ENCODE measurements at regions not wholly inside any gene's neighbourhood (a gene's known extent, or its start where the extent isn't known, plus 50 kb on each side); places are given as distances from the start of the nearest gene placed in this dataset.

- Histone ChIP-seq H3K36me3 (no peaks in the 10 kb centered on the region), H3K27ac (no peak overlapping the region), H3K4me3 (ENCODE audit: low read depth, low read length) (no peak overlapping the region), H3K9me3 (ENCODE audit: severe bottlenecking) (peaks cover 5% of the 10 kb centered on the region), H3K27me3 (ENCODE audit: insufficient read depth, low read depth, severe bottlenecking) (peaks cover 57% of the 10 kb centered on the region)
- TF ChIP-seq CTCF (IDR thresholded peaks at IDR 0.05; ENCODE audit: low read depth, low read length): no peak
- DNase-seq: no peak
These were observed 78.4 kb downstream of the SOX9 start for GRCh38 chr17:72199256-72199655.

GRCh38 chr17:72204742-72205141, 83.9 kb downstream of the SOX9 start:
- Histone ChIP-seq H3K4me3 (ENCODE audit: low read depth, low read length) (no peak overlapping the region), H3K27ac (no peak overlapping the region), H3K36me3 (no peaks in the 10 kb centered on the region), H3K9me3 (ENCODE audit: severe bottlenecking) (peaks cover 5% of the 10 kb centered on the region), H3K27me3 (ENCODE audit: insufficient read depth, low read depth, severe bottlenecking) (peaks cover 72% of the 10 kb centered on the region)
- no peak for TF ChIP-seq CTCF (IDR thresholded peaks at IDR 0.05; ENCODE audit: low read depth, low read length)
- DNase-seq: no peak

GRCh38 chr17:72205357-72205756, 84.5 kb downstream of the SOX9 start:
- Histone ChIP-seq H3K27ac (no peak overlapping the region), H3K9me3 (ENCODE audit: severe bottlenecking) (peaks cover 3% of the 10 kb centered on the region), H3K27me3 (ENCODE audit: insufficient read depth, low read depth, severe bottlenecking) (peaks cover 70% of the 10 kb centered on the region), H3K36me3 (no peaks in the 10 kb centered on the region), H3K4me3 (ENCODE audit: low read depth, low read length) (no peak overlapping the region)
- TF ChIP-seq CTCF (IDR thresholded peaks at IDR 0.05; ENCODE audit: low read depth, low read length): no peak
- DNase-seq: no peak

DNA sequence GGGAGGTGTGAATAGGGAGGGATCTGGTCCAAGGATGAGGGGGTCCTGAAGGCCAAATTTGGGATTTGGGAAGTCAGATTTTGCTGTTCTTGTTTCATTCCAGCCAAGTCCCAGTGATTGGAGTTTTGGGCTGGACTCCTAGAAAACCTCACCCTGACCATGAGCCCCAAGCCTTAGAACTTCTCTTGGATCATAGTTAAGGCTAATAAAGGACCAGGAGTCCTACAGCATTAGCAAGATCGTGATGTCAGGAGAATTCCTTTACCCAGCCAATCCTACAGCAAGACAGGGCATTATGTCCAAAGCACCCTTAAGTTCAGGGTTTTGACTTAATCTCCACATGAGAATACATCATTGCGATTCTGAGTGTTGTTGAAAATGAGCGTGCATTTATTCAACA, 85.0 kb downstream of the SOX9 start:
- H3K4me3 ChIP-seq (ENCODE audit: low read depth, low read length): no peak overlapping the region
- DNase-seq: no peak
- H3K36me3 ChIP-seq: no peaks in the 10 kb centered on the region
- no peak overlapping the region for H3K27ac ChIP-seq
- peaks cover 65% of the 10 kb centered on the region for H3K27me3 ChIP-seq (ENCODE audit: insufficient read depth, low read depth, severe bottlenecking)
- no peak for TF ChIP-seq CTCF (IDR thresholded peaks at IDR 0.05; ENCODE audit: low read depth, low read length)
- H3K9me3 ChIP-seq (ENCODE audit: severe bottlenecking): no peaks in the 10 kb centered on the region

DNA sequence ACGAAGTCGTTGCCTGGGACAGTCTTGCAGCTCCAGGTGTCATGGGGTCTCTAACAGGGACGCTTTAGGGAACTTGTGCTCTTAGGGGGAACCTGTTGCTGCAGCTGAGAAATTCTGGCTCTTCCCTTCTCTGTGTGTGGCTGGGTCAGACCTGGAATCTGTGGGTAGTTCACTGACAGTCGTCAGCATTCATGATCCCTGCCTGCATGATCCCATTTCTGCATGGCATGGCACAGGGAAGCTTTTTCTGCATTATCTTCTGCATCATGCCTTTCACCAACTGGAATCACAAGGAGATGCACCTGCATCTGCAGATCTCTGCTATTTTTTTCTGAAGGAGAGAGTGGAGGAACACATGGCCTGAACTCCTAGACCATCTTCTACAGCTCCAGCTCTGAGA, 85.6 kb downstream of the SOX9 start:
- Histone ChIP-seq H3K9me3 (ENCODE audit: severe bottlenecking) (no peaks in the 10 kb centered on the region), H3K36me3 (no peaks in the 10 kb centered on the region), H3K27ac (no peak overlapping the region), H3K4me3 (ENCODE audit: low read depth, low read length) (no peak overlapping the region), H3K27me3 (ENCODE audit: insufficient read depth, low read depth, severe bottlenecking) (peaks cover 67% of the 10 kb centered on the region)
- no peak for TF ChIP-seq CTCF (IDR thresholded peaks at IDR 0.05; ENCODE audit: low read depth, low read length)
- no peak for DNase-seq

DNA sequence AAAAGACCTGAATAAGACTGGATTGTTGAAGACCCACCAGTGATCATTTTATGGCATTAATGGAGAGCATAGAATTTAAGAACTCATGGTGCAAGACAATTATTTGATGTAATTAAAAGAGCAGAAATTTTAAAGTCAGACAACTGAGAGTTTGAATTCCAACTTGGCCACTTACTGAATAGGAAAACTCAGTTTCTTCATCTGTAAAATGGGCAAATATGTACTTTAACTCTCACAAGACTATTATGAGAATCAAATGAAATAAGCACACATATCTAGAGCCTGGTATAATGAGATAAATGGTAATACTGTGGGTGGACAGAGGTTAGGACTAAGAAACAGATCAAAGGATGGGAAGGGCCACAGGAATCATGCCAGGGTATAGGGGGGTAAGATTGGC, 88.0 kb downstream of the SOX9 start:
- DNase-seq: no peak
- Histone ChIP-seq H3K4me3 (ENCODE audit: low read depth, low read length) (no peak overlapping the region), H3K36me3 (no peaks in the 10 kb centered on the region), H3K27me3 (ENCODE audit: insufficient read depth, low read depth, severe bottlenecking) (peaks cover 60% of the 10 kb centered on the region), H3K27ac (no peak overlapping the region), H3K9me3 (ENCODE audit: severe bottlenecking) (no peaks in the 10 kb centered on the region)
- TF ChIP-seq CTCF (IDR thresholded peaks at IDR 0.05; ENCODE audit: low read depth, low read length): no peak

Data from WERI-Rb-1 (cell line).